ENCODE measurements at regions not wholly inside any gene's neighbourhood (a gene's known extent, or its start where the extent isn't known, plus 50 kb on each side); places are given as distances from the start of the nearest gene placed in this dataset.

DNA sequence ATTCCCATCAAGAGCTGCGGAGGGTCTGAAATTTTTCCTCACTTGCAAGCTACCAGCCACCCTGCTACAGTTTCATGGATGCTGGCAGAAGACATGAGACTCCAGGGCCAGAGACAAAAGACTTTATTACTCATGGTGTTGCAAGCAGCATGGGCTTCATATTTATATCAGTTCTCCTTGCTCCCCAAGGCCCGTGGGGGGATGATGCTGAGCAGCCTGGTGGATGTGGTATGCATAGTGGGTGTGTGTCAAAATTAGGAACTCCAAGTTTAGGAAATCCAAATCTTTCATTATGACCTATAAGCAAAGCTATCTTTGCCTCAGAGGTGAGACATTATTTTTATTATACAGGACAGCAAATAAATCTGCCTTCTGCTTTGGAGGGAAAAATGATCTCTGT, 105.7 kb upstream of the ALDH1B1 start:
- no peaks in the 10 kb centered on the region for H4K20me1 ChIP-seq (ENCODE audit: insufficient read depth, low read length)
- H3F3A ChIP-seq (ENCODE audit: insufficient read depth, low read length): no peaks in the 10 kb centered on the region
- no peaks in the 10 kb centered on the region for H3K9me3 ChIP-seq (replicated peaks; ENCODE audit: insufficient read depth, low read length)
- no peaks in the 10 kb centered on the region for H3K9me2 ChIP-seq (replicated peaks; ENCODE audit: insufficient read depth, low read length)
- no peak overlapping the region for H3K4me2 ChIP-seq (ENCODE audit: low read depth, low read length)
- no peaks in the 10 kb centered on the region for H3K27me3 ChIP-seq (replicated peaks; ENCODE audit: insufficient read depth, low read length)
- no peaks in the 10 kb centered on the region for H3K4me1 ChIP-seq (ENCODE audit: low read length)
- no peak overlapping the region for H2AFZ ChIP-seq (ENCODE audit: low read length)
- no peaks in the 10 kb centered on the region for H3K36me3 ChIP-seq (replicated peaks; ENCODE audit: insufficient read depth, low read length)
- no peak for DNase-seq
- H3K27ac ChIP-seq (ENCODE audit: low read length): no peak overlapping the region
- no peak overlapping the region for H3K4me3 ChIP-seq (ENCODE audit: low read length)
- TF ChIP-seq EZH2phosphoT487 (IDR thresholded peaks at IDR 0.05; ENCODE audit: low read length): no peak
- no peak for TF ChIP-seq EZH2 (optimal IDR thresholded peaks at IDR 0.05; ENCODE audit: low read depth, low read length)
- no peak for TF ChIP-seq CTCF (IDR thresholded peaks at IDR 0.05; ENCODE audit: low read length)
- H3K9ac ChIP-seq (ENCODE audit: low read length): no peak overlapping the region
- no peaks in the 10 kb centered on the region for H3K79me2 ChIP-seq (ENCODE audit: low read length)

DNA sequence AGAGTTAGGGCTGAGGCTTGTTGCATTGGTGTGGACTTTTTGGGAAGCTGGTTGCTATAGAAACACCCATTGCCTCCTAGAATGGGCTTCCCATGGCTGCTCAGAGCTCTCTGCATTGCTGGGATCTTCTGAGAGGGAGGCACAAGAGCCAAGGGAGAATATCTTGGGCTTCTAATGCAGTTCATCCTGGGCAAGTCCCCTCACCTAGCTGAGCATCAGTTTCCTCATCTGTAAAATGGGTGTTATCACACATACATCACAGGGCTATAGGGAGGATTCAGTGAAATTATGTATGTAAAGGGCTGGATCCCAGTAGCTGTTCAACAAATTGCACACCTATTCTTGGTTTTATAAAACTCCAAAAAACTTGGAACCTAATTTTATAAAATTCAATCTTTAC, 106.1 kb upstream of the ALDH1B1 start:
- H3K9me3 ChIP-seq (replicated peaks; ENCODE audit: insufficient read depth, low read length): no peaks in the 10 kb centered on the region
- no peak overlapping the region for H3K4me3 ChIP-seq (ENCODE audit: low read length)
- H3K27ac ChIP-seq (ENCODE audit: low read length): no peak overlapping the region
- H3K36me3 ChIP-seq (replicated peaks; ENCODE audit: insufficient read depth, low read length): no peaks in the 10 kb centered on the region
- no peak overlapping the region for H3K9ac ChIP-seq (ENCODE audit: low read length)
- no peaks in the 10 kb centered on the region for H3F3A ChIP-seq (ENCODE audit: insufficient read depth, low read length)
- no peak for TF ChIP-seq EZH2 (optimal IDR thresholded peaks at IDR 0.05; ENCODE audit: low read depth, low read length)
- TF ChIP-seq EZH2phosphoT487 (IDR thresholded peaks at IDR 0.05; ENCODE audit: low read length): no peak
- no peak for TF ChIP-seq CTCF (IDR thresholded peaks at IDR 0.05; ENCODE audit: low read length)
- no peak for DNase-seq
- no peak overlapping the region for H2AFZ ChIP-seq (ENCODE audit: low read length)
- H3K4me2 ChIP-seq (ENCODE audit: low read depth, low read length): no peak overlapping the region
- no peaks in the 10 kb centered on the region for H3K4me1 ChIP-seq (ENCODE audit: low read length)
- H3K9me2 ChIP-seq (replicated peaks; ENCODE audit: insufficient read depth, low read length): no peaks in the 10 kb centered on the region
- no peaks in the 10 kb centered on the region for H3K27me3 ChIP-seq (replicated peaks; ENCODE audit: insufficient read depth, low read length)
- no peaks in the 10 kb centered on the region for H4K20me1 ChIP-seq (ENCODE audit: insufficient read depth, low read length)
- H3K79me2 ChIP-seq (ENCODE audit: low read length): no peaks in the 10 kb centered on the region

DNA sequence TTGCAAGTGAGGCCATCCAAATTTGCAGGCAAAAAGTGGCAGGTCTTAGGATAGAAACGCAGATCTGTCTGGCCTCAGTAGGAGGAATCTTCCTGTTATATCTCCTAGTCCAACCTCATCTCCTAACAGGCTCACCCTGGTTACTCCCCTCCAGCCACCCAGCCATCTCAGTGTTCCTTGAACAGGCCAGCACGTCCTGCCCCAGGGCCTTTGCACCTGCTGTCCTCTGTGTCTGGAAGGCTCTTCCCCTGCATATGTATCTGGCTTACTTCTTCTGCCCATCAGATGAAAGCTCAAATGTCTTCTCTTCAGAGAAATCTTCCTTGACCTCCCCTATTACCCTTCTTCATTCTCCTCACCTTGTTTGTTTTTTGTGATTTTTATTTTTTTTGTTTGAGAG, 107.3 kb upstream of the ALDH1B1 start:
- H3K27ac ChIP-seq (ENCODE audit: low read length): no peak overlapping the region
- TF ChIP-seq EZH2 (optimal IDR thresholded peaks at IDR 0.05; ENCODE audit: low read depth, low read length): no peak
- TF ChIP-seq CTCF (IDR thresholded peaks at IDR 0.05; ENCODE audit: low read length): no peak
- no peak for TF ChIP-seq EZH2phosphoT487 (IDR thresholded peaks at IDR 0.05; ENCODE audit: low read length)
- H3K9me2 ChIP-seq (replicated peaks; ENCODE audit: insufficient read depth, low read length): no peaks in the 10 kb centered on the region
- no peaks in the 10 kb centered on the region for H3K27me3 ChIP-seq (replicated peaks; ENCODE audit: insufficient read depth, low read length)
- H3K9ac ChIP-seq (ENCODE audit: low read length): no peak overlapping the region
- no peaks in the 10 kb centered on the region for H3F3A ChIP-seq (ENCODE audit: insufficient read depth, low read length)
- H3K4me2 ChIP-seq (ENCODE audit: low read depth, low read length): no peak overlapping the region
- no peak overlapping the region for H2AFZ ChIP-seq (ENCODE audit: low read length)
- no peaks in the 10 kb centered on the region for H3K4me1 ChIP-seq (ENCODE audit: low read length)
- no peaks in the 10 kb centered on the region for H3K36me3 ChIP-seq (replicated peaks; ENCODE audit: insufficient read depth, low read length)
- no peaks in the 10 kb centered on the region for H3K79me2 ChIP-seq (ENCODE audit: low read length)
- no peaks in the 10 kb centered on the region for H4K20me1 ChIP-seq (ENCODE audit: insufficient read depth, low read length)
- H3K4me3 ChIP-seq (ENCODE audit: low read length): no peak overlapping the region
- DNase-seq: no peak
- H3K9me3 ChIP-seq (replicated peaks; ENCODE audit: insufficient read depth, low read length): no peaks in the 10 kb centered on the region

All from MM.1S (cell line).